ENCODE measurements at regions not wholly inside any gene's neighbourhood (a gene's known extent, or its start where the extent isn't known, plus 50 kb on each side); places are given as distances from the start of the nearest gene placed in this dataset.

- H3K36me3 Mint-ChIP-seq (ENCODE audit: insufficient read depth, unreplicated experiment) = peaks cover 5% of the 10 kb centered on the region
- ChIA-PET CTCF (interaction anchor here (0.6 to 0.8 kb wide), 2 partner anchors 174 to 195 kb away, joined by 3 read pairs; no protein-coding TSS in a partner anchor), POLR2A (no interaction called here)
- intact Hi-C loops (cut with micrococcal nuclease; ENCODE audit: unreplicated experiment) = no loop called here
- H3K4me1 ChIP-seq = peaks cover 6% of the 10 kb centered on the region
- H3K4me1 Mint-ChIP-seq (ENCODE audit: low read depth, unreplicated experiment) = no peaks in the 10 kb centered on the region
- BruUV-seq (replicated peaks) = no TSS peak
- H3K36me3 ChIP-seq (ENCODE audit: control insufficient read depth, insufficient read depth, low read length) = no peaks in the 10 kb centered on the region
- no peak for TF ChIP-seq CTCF (IDR thresholded peaks at IDR 0.05; ENCODE audit: insufficient read depth in 1 of 2, low read depth in 1 of 2, low read length in 1 of 2, severe bottlenecking in 1 of 2, unreplicated experiment in 1 of 2)
- H3K4me3 Mint-ChIP-seq (ENCODE audit: unreplicated experiment) = no peak overlapping the region
- no peaks in the 10 kb centered on the region for H3K9me3 Mint-ChIP-seq (ENCODE audit: unreplicated experiment)
- H3K27me3 Mint-ChIP-seq (ENCODE audit: insufficient read depth, unreplicated experiment) = no peaks in the 10 kb centered on the region
- no peak overlapping the region for H3K4me3 ChIP-seq (ENCODE audit: low read depth, low read length)
- no peak for DNase-seq
- no peaks in the 10 kb centered on the region for H3K27me3 ChIP-seq (replicated peaks; ENCODE audit: control insufficient read depth, insufficient read depth, low read length)
- H3K9me3 ChIP-seq = no peaks in the 10 kb centered on the region
- no peak overlapping the region for H3K27ac Mint-ChIP-seq (ENCODE audit: unreplicated experiment)
Measured at GRCh38 chr12:123064366-123064765, 83.9 kb downstream of the ARL6IP4 start.

- DNase-seq = no peak
- Mint-ChIP-seq H3K4me3 (ENCODE audit: unreplicated experiment) (no peak overlapping the region), H3K27ac (ENCODE audit: unreplicated experiment) (no peak overlapping the region), H3K36me3 (ENCODE audit: insufficient read depth, unreplicated experiment) (peaks cover 5% of the 10 kb centered on the region), H3K9me3 (ENCODE audit: unreplicated experiment) (no peaks in the 10 kb centered on the region), H3K27me3 (ENCODE audit: insufficient read depth, unreplicated experiment) (no peaks in the 10 kb centered on the region), H3K4me1 (ENCODE audit: low read depth, unreplicated experiment) (no peaks in the 10 kb centered on the region)
- no peak overlapping the region for H3K4me3 ChIP-seq (ENCODE audit: low read depth, low read length)
- no peaks in the 10 kb centered on the region for H3K36me3 ChIP-seq (ENCODE audit: control insufficient read depth, insufficient read depth, low read length)
- intact Hi-C loops (cut with micrococcal nuclease; ENCODE audit: unreplicated experiment) = no loop called here
- TF ChIP-seq CTCF (IDR thresholded peaks at IDR 0.05; ENCODE audit: insufficient read depth in 1 of 2, low read depth in 1 of 2, low read length in 1 of 2, severe bottlenecking in 1 of 2, unreplicated experiment in 1 of 2) = peak in 1 of 2 experiments; percentile 21
- BruUV-seq (replicated peaks) = no TSS peak
- H3K27me3 ChIP-seq (replicated peaks; ENCODE audit: control insufficient read depth, insufficient read depth, low read length) = no peaks in the 10 kb centered on the region
- ChIA-PET POLR2A (no interaction called here), CTCF (no interaction called here)
- no peaks in the 10 kb centered on the region for H3K9me3 ChIP-seq
- H3K4me1 ChIP-seq = peaks cover 6% of the 10 kb centered on the region
Measured at GRCh38 chr12:123063535-123063934, 83.1 kb downstream of the ARL6IP4 start.

GRCh38 chr12:123062681-123063486, 82.4 kb downstream of the ARL6IP4 start:
- TF ChIP-seq CTCF (IDR thresholded peaks at IDR 0.05; ENCODE audit: insufficient read depth in 1 of 2, low read depth in 1 of 2, low read length in 1 of 2, severe bottlenecking in 1 of 2, unreplicated experiment in 1 of 2) = no peak
- H3K9me3 ChIP-seq = no peaks in the 10 kb centered on the region
- intact Hi-C loops (cut with micrococcal nuclease; ENCODE audit: unreplicated experiment) = no loop called here
- H3K27ac Mint-ChIP-seq (ENCODE audit: unreplicated experiment) = no peak overlapping the region
- peaks cover 5% of the 10 kb centered on the region for H3K36me3 Mint-ChIP-seq (ENCODE audit: insufficient read depth, unreplicated experiment)
- CTCF ChIA-PET = no interaction called here
- no TSS peak for BruUV-seq (replicated peaks)
- POLR2A ChIA-PET = no interaction called here
- no peak overlapping the region for H3K4me3 Mint-ChIP-seq (ENCODE audit: unreplicated experiment)
- H3K9me3 Mint-ChIP-seq (ENCODE audit: unreplicated experiment) = no peaks in the 10 kb centered on the region
- no peaks in the 10 kb centered on the region for H3K36me3 ChIP-seq (ENCODE audit: control insufficient read depth, insufficient read depth, low read length)
- no peaks in the 10 kb centered on the region for H3K4me1 Mint-ChIP-seq (ENCODE audit: low read depth, unreplicated experiment)
- H3K27me3 Mint-ChIP-seq (ENCODE audit: insufficient read depth, unreplicated experiment) = no peaks in the 10 kb centered on the region
- DNase-seq = no peak
- H3K4me1 ChIP-seq = peaks cover 6% of the 10 kb centered on the region
- no peaks in the 10 kb centered on the region for H3K27me3 ChIP-seq (replicated peaks; ENCODE audit: control insufficient read depth, insufficient read depth, low read length)
- H3K4me3 ChIP-seq (ENCODE audit: low read depth, low read length) = no peak overlapping the region

All from Caco-2 (cell line).